ENCODE measurements at regions not wholly inside any gene's neighbourhood (a gene's known extent, or its start where the extent isn't known, plus 50 kb on each side); places are given as distances from the start of the nearest gene placed in this dataset.
"Not testable (repeated sequence)": the region's sequence is repeated elsewhere in the genome, so short reads cannot be mapped to it uniquely, and the experiment has no call there.

- Histone ChIP-seq H3K4me1 (no peaks in the 10 kb centered on the region), H3K27ac (no peak overlapping the region), H3K36me3 (no peaks in the 10 kb centered on the region), H3K27me3 (no peaks in the 10 kb centered on the region), H3K9me3 (no peaks in the 10 kb centered on the region), H3K4me3 (no peak overlapping the region)
- no peak for DNase-seq
- no peak for TF ChIP-seq CTCF (IDR thresholded peaks at IDR 0.05)
- TF ChIP-seq POLR2A (IDR thresholded peaks at IDR 0.05), result no peak
These were observed 126.6 kb upstream of the FIBIN start for GRCh38 chr11:26867286-26867685.

- H3K36me3 ChIP-seq, result no peaks in the 10 kb centered on the region
- no peak overlapping the region for H3K4me3 ChIP-seq
- peak in 1 of 3 donors; percentile 28 for DNase-seq
- no peak overlapping the region for H3K27ac ChIP-seq
- no peaks in the 10 kb centered on the region for H3K27me3 ChIP-seq
- H3K4me1 ChIP-seq, result no peaks in the 10 kb centered on the region
- no peaks in the 10 kb centered on the region for H3K9me3 ChIP-seq
- TF ChIP-seq POLR2A (IDR thresholded peaks at IDR 0.05) (no peak), CTCF (IDR thresholded peaks at IDR 0.05) (no peak)
These were observed 114.8 kb upstream of the FIBIN start for GRCh38 chr11:26878959-26879581.

- H3K4me1 ChIP-seq, H3K9me3 ChIP-seq, H3K27ac ChIP-seq, H3K4me3 ChIP-seq, H3K27me3 ChIP-seq, H3K36me3 ChIP-seq, DNase-seq: not testable (repeated sequence)
These were observed 111.5 kb upstream of the FIBIN start for GRCh38 chr11:26882363-26882880.

GRCh38 chr11:26891501-26891900 lies 102.4 kb upstream of the FIBIN start:
- Histone ChIP-seq H3K4me1 (no peaks in the 10 kb centered on the region), H3K27me3 (no peaks in the 10 kb centered on the region), H3K4me3 (no peak overlapping the region), H3K9me3 (no peaks in the 10 kb centered on the region), H3K36me3 (no peaks in the 10 kb centered on the region), H3K27ac (no peak overlapping the region)
- no peak for DNase-seq
- no peak for TF ChIP-seq CTCF (IDR thresholded peaks at IDR 0.05)
- TF ChIP-seq POLR2A (IDR thresholded peaks at IDR 0.05), result no peak

- Histone ChIP-seq H3K9me3 (no peaks in the 10 kb centered on the region), H3K36me3 (no peaks in the 10 kb centered on the region), H3K4me3 (no peak overlapping the region), H3K27ac (no peak overlapping the region), H3K27me3 (no peaks in the 10 kb centered on the region), H3K4me1 (no peaks in the 10 kb centered on the region)
- TF ChIP-seq CTCF (IDR thresholded peaks at IDR 0.05), result no peak
- no peak for TF ChIP-seq POLR2A (IDR thresholded peaks at IDR 0.05)
- no peak for DNase-seq
These were observed 97.2 kb upstream of the FIBIN start for GRCh38 chr11:26896719-26897118.

- Histone ChIP-seq H3K36me3 (no peaks in the 10 kb centered on the region), H3K4me3 (no peak overlapping the region), H3K27me3 (no peaks in the 10 kb centered on the region), H3K4me1 (no peaks in the 10 kb centered on the region), H3K9me3 (no peaks in the 10 kb centered on the region), H3K27ac (no peak overlapping the region)
- DNase-seq, result no peak
- TF ChIP-seq CTCF (IDR thresholded peaks at IDR 0.05) (no peak), POLR2A (IDR thresholded peaks at IDR 0.05) (no peak)
These were observed 95.1 kb upstream of the FIBIN start for GRCh38 chr11:26898799-26899198.

All from Peyer's patch (tissue), 4 donors.